GM19455 (cell line): ENCODE measurements at regions not wholly inside any gene's neighbourhood (a gene's known extent, or its start where the extent isn't known, plus 50 kb on each side); places are given as distances from the start of the nearest gene placed in this dataset.

Experiments used
- ATAC-seq: cut with Tn5 transposase; IDR thresholded peaks from one replicate; pipeline ENCODE4 v1.9.1; 2021; ENCODE audit not compliant: unreplicated experiment

- no peak for ATAC-seq
Observed at GRCh38 chr10:83921984-83922860, 217.1 kb upstream of the GHITM start.

- no peak for ATAC-seq
Observed at GRCh38 chr10:83925133-83925532, 214.2 kb upstream of the GHITM start.

DNA sequence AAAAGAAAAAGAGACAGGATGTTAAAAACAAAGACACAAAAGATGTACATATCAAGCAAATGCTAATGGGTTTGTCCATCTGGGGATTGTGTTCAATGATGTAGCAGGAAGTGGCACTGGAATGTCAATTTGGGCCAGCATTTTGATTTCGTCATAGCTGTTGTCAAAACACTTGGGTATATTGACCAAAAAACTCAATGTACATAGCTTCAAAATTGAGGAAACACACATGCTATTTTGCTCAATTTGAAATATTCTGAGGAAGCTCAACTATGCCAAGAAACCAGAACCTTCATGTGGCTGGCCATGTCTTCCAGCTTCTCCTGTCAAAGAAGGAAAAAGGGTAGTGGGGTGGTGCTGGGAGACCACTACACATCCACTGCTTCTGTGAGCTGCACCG lies 212.7 kb upstream of the GHITM start:
- no peak for ATAC-seq

DNA sequence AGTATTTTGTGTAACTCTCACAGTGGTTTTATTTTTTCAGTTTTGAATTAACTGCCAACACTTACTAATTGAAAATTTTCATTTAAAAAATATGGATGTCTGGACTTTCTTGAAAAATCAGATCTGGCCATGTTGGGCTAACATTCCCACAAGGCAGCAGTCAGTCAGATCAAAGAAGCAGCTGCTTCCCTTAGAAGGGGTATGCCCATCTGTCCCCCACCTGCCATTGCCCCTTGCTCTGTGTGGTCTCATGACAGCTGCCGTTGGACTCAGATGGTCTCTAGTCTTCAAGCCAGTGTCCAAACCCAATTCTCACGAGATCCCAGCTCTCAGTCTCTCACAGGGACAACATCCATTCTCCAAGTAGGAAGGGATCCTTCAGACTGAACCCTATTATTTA lies 212.1 kb upstream of the GHITM start:
- no peak for ATAC-seq

GRCh38 chr10:83929399-83929798 lies 209.9 kb upstream of the GHITM start:
- no peak for ATAC-seq

GRCh38 chr10:83931669-83932068 lies 207.6 kb upstream of the GHITM start:
- ATAC-seq: no peak

DNA sequence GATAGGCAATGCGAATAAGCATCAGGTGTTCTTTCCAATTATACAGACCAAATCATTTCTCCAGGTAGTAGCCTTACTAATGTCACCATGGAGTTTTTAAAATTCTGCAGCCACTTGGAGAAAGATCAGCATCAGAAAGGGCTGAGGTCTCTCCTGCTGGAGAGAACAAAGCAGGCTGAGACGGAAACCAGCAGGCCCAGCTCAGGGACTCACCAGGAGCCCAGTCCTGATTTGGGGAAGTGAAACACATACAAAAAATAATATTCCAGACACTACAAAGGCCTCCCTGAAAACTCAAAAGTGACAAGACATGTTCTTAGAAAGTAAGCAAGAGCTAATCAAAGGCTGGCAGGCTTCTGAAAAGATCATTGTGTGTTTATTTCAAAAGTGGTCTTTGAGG lies 207.1 kb upstream of the GHITM start:
- ATAC-seq: no peak

DNA sequence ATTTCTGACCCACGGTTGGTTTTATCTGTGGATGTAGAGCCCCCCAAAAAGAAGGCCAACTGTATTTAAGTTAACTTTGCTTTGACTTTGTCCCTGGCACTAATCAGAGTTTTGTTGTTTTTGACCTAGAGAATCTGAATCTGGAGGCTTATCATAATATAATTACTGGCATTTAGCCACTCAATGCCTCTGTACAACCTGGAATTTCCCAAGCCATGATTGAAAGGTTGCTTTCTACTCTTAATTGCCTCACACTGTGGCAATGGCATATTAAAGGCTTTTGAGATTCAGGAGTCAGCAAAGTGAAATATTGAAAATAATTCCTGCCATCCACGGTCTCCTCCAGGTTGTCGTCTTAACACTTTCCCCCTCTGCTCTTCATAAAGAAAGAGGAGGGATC lies 205.2 kb upstream of the GHITM start:
- ATAC-seq: no peak

DNA sequence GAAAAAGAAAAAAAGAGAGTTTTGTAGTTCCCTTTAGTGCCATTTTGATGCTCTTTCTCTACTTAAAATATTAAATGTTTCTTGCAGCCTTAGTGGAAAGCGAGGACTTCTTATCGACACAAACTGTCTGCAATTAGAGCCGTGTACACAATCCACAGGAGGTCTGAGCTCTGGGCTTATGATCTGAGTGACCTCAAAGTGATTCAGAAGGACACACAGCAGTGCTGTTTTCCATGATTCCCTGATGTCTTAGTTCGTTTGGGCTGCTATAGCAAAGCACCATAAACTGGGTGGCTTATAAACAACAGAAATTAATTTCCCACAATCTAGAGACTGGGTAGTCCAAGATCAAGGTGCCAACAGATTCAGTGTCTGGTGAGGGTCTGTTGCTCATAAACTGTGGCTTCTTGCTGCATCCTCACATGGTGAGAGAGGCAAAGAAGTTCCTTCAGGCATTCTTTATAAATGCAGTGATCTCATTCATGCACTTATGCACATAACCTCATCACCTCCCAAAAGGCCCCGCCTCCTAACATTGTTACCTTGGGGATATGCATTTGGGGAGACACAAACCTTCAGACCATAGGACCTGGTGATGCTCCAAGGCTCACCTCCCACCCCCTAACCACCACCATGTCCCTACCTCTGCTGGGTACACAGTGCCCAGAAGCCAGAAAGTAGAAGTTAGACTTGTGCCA lies 204.5 kb upstream of the GHITM start:
- no peak for ATAC-seq

- no peak for ATAC-seq
Observed at GRCh38 chr10:83935339-83935736, 204.0 kb upstream of the GHITM start.

- no peak for ATAC-seq
Observed at GRCh38 chr10:83935911-83936310, 203.4 kb upstream of the GHITM start.

DNA sequence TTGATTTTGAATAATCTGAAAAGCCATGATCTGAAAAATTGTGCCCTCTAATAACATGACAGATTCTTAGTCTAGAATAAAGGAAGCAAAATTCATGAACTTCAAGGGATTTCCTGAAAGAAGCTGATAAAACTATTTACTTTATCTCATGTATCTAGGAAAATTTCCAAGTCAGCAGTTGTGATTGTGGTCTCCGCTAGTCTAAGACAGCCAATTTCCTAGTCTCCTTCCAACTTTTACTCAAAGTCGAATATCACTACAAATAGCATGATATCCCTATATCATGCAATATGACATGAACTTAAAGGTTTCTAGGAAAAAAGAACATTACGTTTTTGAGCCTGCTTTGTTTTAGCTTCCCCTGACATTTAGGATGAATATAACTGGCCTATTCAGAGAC lies 202.1 kb upstream of the GHITM start:
- ATAC-seq: no peak

GRCh38 chr10:83937826-83938225 lies 201.5 kb upstream of the GHITM start:
- ATAC-seq: no peak

DNA sequence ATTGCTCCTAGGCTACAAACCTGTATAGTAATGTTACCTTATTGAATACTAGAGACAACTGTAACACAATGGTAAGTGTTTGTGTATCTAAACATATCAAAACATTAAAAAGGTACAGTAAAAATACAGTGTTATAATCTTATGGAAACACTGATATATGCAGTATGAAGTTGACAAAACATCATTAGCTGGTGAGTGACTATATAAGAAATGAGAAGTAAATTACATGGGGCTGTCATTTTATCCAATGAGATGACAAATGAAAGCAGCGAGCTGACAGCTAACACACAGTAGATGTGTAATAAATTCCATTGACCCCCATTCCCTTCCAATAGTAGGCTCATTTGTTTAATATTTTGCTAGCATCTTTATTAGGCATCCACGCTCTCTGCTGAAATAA lies 198.1 kb upstream of the GHITM start:
- no peak for ATAC-seq

- ATAC-seq: no peak
Observed at GRCh38 chr10:83942410-83942809, 196.9 kb upstream of the GHITM start.

GRCh38 chr10:83943049-83943448 lies 196.3 kb upstream of the GHITM start:
- ATAC-seq: no peak

DNA sequence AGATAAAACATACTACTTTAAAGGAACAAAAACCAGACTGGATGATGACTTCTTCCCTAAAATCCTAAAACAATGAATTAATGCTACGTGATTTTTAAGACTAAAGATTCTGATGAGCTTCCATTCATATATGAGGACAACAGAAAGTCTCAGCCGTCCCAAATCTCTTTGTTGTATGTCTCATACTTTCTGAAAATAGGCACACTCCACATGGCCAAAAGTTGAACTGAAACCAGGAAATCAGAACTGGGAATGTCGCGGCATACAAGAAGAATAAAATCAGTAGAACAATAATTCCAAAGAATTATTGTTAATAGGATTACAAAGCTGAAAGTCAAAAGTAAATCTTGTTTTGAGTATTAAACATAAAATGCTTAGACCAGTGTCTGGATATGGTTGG lies 195.4 kb upstream of the GHITM start:
- ATAC-seq: no peak

DNA sequence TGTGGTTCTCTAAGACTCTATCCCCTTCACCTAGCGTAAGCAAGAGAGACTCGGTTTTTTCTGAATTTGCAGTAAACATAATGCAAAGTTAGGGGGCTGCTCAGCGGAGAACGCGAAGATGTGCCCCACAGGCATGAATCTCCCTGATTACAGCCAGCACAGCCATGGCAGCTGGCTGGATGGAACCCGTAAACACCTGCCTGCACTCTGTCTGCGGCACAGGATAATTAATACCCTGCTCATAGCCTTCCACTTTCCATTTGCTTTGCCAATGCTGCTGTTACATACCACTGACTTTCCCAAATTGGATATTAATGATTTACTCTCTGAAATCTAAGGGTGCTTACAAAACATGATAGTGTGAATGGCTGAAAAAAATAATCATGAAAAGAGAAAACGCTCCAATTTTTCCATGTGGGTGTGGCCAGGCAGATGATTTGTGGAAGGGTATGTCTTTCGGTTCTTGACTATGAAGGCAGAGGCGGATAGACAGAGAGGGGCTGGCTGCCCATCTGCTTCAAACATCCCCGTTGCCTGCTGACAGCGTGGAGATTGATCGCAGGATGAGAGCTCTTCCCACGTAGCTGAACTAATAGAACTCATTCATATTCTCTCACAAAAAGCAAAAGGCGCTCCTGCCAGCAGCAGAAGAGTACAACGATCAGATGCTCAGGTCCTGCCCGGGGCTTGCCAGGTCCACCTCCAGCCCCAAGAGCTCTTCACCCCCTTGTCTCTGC lies 193.2 kb upstream of the GHITM start:
- no peak for ATAC-seq

DNA sequence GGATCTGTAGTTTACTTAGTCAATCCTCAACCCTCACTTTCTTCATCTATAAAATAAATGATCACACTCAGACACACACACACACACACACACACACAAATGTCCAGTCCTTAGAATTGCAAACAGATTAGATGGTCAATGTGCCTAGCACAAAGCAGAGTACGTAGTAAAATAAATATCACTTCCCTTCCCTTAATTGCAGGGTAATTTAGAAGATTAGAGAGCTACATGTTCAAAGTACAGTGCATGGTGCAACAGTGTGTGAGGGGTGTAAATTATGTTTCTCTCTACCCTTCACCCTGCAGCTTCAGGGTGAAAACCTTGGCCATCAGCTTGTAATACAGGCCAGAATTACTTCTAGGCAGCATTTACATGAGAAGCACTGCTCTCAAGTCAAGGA lies 187.0 kb upstream of the GHITM start:
- no peak for ATAC-seq

DNA sequence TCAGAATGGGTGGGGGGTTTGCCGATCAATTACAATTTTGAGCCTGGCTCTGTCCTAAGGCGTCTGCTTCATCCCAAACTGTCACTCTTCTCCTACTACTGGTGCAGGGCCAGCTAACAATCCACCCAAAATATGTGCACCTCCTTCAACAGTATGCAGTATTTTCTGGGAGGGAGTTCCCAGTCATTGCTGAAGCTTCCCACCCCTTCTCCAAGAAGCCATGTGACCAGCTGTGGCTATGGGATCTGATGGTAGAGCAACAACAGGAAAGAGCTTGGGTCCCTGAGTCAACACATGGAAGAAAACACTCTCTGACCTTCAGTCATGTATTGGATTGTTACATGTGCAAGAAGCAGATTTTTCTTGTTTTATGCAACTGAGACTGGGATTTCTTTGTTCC lies 185.7 kb upstream of the GHITM start:
- ATAC-seq: no peak

- no peak for ATAC-seq
Observed at GRCh38 chr10:83954193-83954799, 185.0 kb upstream of the GHITM start.
